ENCODE measurements at regions not wholly inside any gene's neighbourhood (a gene's known extent, or its start where the extent isn't known, plus 50 kb on each side); places are given as distances from the start of the nearest gene placed in this dataset.

GRCh38 chr2:8394569-8395359, 287.1 kb upstream of the ID2 start:
- no peaks in the 10 kb centered on the region for H3K36me3 ChIP-seq
- H3K4me3 ChIP-seq = no peak overlapping the region
- intact Hi-C loops (cut with DNase I) = no loop called here
- DNase-seq = no peak
- no peak overlapping the region for H3K27ac ChIP-seq
- no peak for TF ChIP-seq CTCF (IDR thresholded peaks at IDR 0.05)
- TF ChIP-seq POLR2A (IDR thresholded peaks at IDR 0.05) = no peak
- no peak for TF ChIP-seq EP300 (IDR thresholded peaks at IDR 0.05)
- TF ChIP-seq POLR2AphosphoS5 (IDR thresholded peaks at IDR 0.05) = no peak
- H3K4me1 ChIP-seq = no peaks in the 10 kb centered on the region
- H3K9me3 ChIP-seq = no peaks in the 10 kb centered on the region
- 94% methylated on average over 9 of the region's 9 CpGs for WGBS, 2 donors
- H3K27me3 ChIP-seq = no peaks in the 10 kb centered on the region

- no peak for DNase-seq
- H3K4me1 ChIP-seq = no peaks in the 10 kb centered on the region
Measured at GRCh38 chr2:8395718-8396117, 286.1 kb upstream of the ID2 start.

GRCh38 chr2:8398040-8398668, 283.7 kb upstream of the ID2 start:
- no peaks in the 10 kb centered on the region for H3K36me3 ChIP-seq
- no peaks in the 10 kb centered on the region for H3K4me1 ChIP-seq
- WGBS, 2 donors = 83 to 95% methylated on average over 13 of the region's 13 CpGs
- TF ChIP-seq POLR2AphosphoS5 (IDR thresholded peaks at IDR 0.05) = no peak
- TF ChIP-seq POLR2A (IDR thresholded peaks at IDR 0.05) = no peak
- intact Hi-C loops (cut with DNase I) = no loop called here
- no peaks in the 10 kb centered on the region for H3K9me3 ChIP-seq
- no peak for DNase-seq
- no peaks in the 10 kb centered on the region for H3K27me3 ChIP-seq
- no peak overlapping the region for H3K4me3 ChIP-seq
- H3K27ac ChIP-seq = no peak overlapping the region

More at GRCh38 chr2:8395718-8396117, 286.1 kb upstream of the ID2 start:
- WGBS, 2 donors = 64 to 94% methylated on average over 1 of the region's 1 CpG
- intact Hi-C loops (cut with DNase I) = no loop called here
- TF ChIP-seq EP300 (IDR thresholded peaks at IDR 0.05) (no peak), POLR2AphosphoS5 (IDR thresholded peaks at IDR 0.05) (no peak), CTCF (IDR thresholded peaks at IDR 0.05) (no peak), POLR2A (IDR thresholded peaks at IDR 0.05) (no peak)
- Histone ChIP-seq H3K9me3 (no peaks in the 10 kb centered on the region), H3K27me3 (no peaks in the 10 kb centered on the region), H3K4me3 (no peak overlapping the region), H3K27ac (no peak overlapping the region), H3K36me3 (no peaks in the 10 kb centered on the region)

- intact Hi-C loops (cut with DNase I) = no loop called here
- 81 to 87% methylated on average over 4 of the region's 4 CpGs for WGBS, 2 donors
- no peak overlapping the region for H3K4me3 ChIP-seq
- TF ChIP-seq POLR2AphosphoS5 (IDR thresholded peaks at IDR 0.05) (no peak), EP300 (IDR thresholded peaks at IDR 0.05) (no peak), POLR2A (IDR thresholded peaks at IDR 0.05) (no peak), CTCF (IDR thresholded peaks at IDR 0.05) (no peak)
- H3K36me3 ChIP-seq = no peaks in the 10 kb centered on the region
- no peak overlapping the region for H3K27ac ChIP-seq
- DNase-seq = no peak
- H3K9me3 ChIP-seq = no peaks in the 10 kb centered on the region
- H3K27me3 ChIP-seq = no peaks in the 10 kb centered on the region
- no peaks in the 10 kb centered on the region for H3K4me1 ChIP-seq
Measured at GRCh38 chr2:8399731-8400130, 282.1 kb upstream of the ID2 start.

- 88 to 90% methylated on average over 10 of the region's 10 CpGs for WGBS, 2 donors
- H3K4me3 ChIP-seq = no peak overlapping the region
- TF ChIP-seq EP300 (IDR thresholded peaks at IDR 0.05) (no peak), POLR2A (IDR thresholded peaks at IDR 0.05) (no peak), CTCF (IDR thresholded peaks at IDR 0.05) (no peak), POLR2AphosphoS5 (IDR thresholded peaks at IDR 0.05) (no peak)
- intact Hi-C loops (cut with DNase I) = no loop called here
- DNase-seq = no peak
- no peaks in the 10 kb centered on the region for H3K9me3 ChIP-seq
- no peaks in the 10 kb centered on the region for H3K36me3 ChIP-seq
- no peaks in the 10 kb centered on the region for H3K4me1 ChIP-seq
- H3K27me3 ChIP-seq = no peaks in the 10 kb centered on the region
- no peak overlapping the region for H3K27ac ChIP-seq
Measured at GRCh38 chr2:8400196-8400595, 281.7 kb upstream of the ID2 start.
